Keratinocyte (primary cell): ENCODE measurements at regions not wholly inside any gene's neighbourhood (a gene's known extent, or its start where the extent isn't known, plus 50 kb on each side); places are given as distances from the start of the nearest gene placed in this dataset.

Source experiments
- CTCF ChIP-seq, 3 experiments: IDR thresholded peaks in 1 of 3; conservative IDR thresholded peaks in 1 of 3; optimal IDR thresholded peaks in 1 of 3; 2 replicates in 2 of 3; 3 replicates in 1 of 3; pipeline versions ENCODE3 to v1.5.1; 2011; ENCODE audit warnings: low read length in 3 of 3, mild to moderate bottlenecking in 3 of 3, moderate library complexity in 2 of 3, control low read depth in 1 of 3, inconsistent platforms in 1 of 3; ENCODE audit not compliant: insufficient read depth in 2 of 3; ENCODE audit errors: extremely low read depth in 1 of 3
- EZH2 ChIP-seq: IDR thresholded peaks from one replicate; pipeline ENCODE4 v1.6.1; 2012; ENCODE audit warnings: inconsistent platforms, mild to moderate bottlenecking, low read length, moderate library complexity

GRCh38 chrX:139156356-139156755 is 374.2 kb upstream of the F9 start:
- TF ChIP-seq CTCF (optimal IDR thresholded peaks at IDR 0.05 in 1 of 3, IDR thresholded peaks at IDR 0.05 in 1 of 3, conservative IDR thresholded peaks at IDR 0.05 in 1 of 3; ENCODE audit: extremely low read depth in 1 of 3, insufficient read depth in 2 of 3, low read length in 3 of 3) = no peak
- TF ChIP-seq EZH2 = no peak
